H1 (cell line): ENCODE measurements at regions not wholly inside any gene's neighbourhood (a gene's known extent, or its start where the extent isn't known, plus 50 kb on each side); places are given as distances from the start of the nearest gene placed in this dataset.

Experiments used
- CTCF ChIA-PET: fragments of 300-600 bp; sonication (Branson Sonifier 250); formaldehyde crosslinking; loops from one replicate; lab custom pipeline; 2021; ENCODE audit not compliant: partially characterized antibody; lab: Charles Lee
- POLR2A ChIA-PET: fragments of 300-600 bp; sonication (Branson Sonifier 250); formaldehyde crosslinking; loops from one replicate; lab custom pipeline; 2021; ENCODE audit warnings: inconsistent platforms; ENCODE audit not compliant: partially characterized antibody; lab: Charles Lee
- DNase-seq, 2 experiments: peaks; one replicate each; pipeline versions ENCODE4 v3.0.0 to v3.0.0-alpha.2; 2010 to 2022; ENCODE audit warnings: low spot score in 2 of 2, low read depth in 1 of 2, mixed read lengths in 1 of 2
- FAIRE-seq: peaks from 2 replicates; lab custom pipeline; 2011; peaks lifted over from hg19 to GRCh38; lab: Jason Lieb, UNC
- H2AFZ ChIP-seq: 2 replicates; pipeline ENCODE4 v1.8.1; 2012; ENCODE audit warnings: low read length, inconsistent platforms
- H2AK5ac ChIP-seq: 2 replicates; pipeline ENCODE4 v1.6.1; 2013; ENCODE audit warnings: low read depth, low read length
- H2BK120ac ChIP-seq: replicated peaks from 2 replicates; pipeline ENCODE3; 2013; ENCODE audit warnings: low read depth, low read length, inconsistent platforms
- H2BK12ac ChIP-seq: 2 replicates; pipeline ENCODE4 v1.6.1; 2013; ENCODE audit warnings: low read depth, low read length
- H2BK15ac ChIP-seq: 2 replicates; pipeline ENCODE4 v1.6.1; 2013; ENCODE audit warnings: low read length
- H2BK20ac ChIP-seq: 2 replicates; pipeline ENCODE4 v1.6.1; 2013; ENCODE audit warnings: low read length
- H2BK5ac ChIP-seq: 2 replicates; pipeline ENCODE4 v1.6.1; 2013; ENCODE audit warnings: low read depth, low read length
- H3K14ac ChIP-seq: 2 replicates; pipeline ENCODE4 v1.6.1; 2013; ENCODE audit warnings: inconsistent platforms; ENCODE audit not compliant: insufficient read length
- H3K18ac ChIP-seq: 2 replicates; pipeline ENCODE4 v1.6.1; 2013; ENCODE audit warnings: low read length; ENCODE audit errors: extremely low read depth
- H3K23ac ChIP-seq: 2 replicates; pipeline ENCODE4 v1.6.1; 2013; ENCODE audit warnings: inconsistent platforms; ENCODE audit not compliant: insufficient read length
- H3K23me2 ChIP-seq: 2 replicates; pipeline ENCODE4 v1.6.1; 2013; ENCODE audit warnings: low read depth, low read length
- H3K27ac ChIP-seq: 2 replicates; pipeline ENCODE4 v1.6.1; 2011; ENCODE audit warnings: low read depth, low read length, inconsistent platforms
- H3K27me3 ChIP-seq, 4 experiments: replicated peaks in 1 of 4; 1 replicate in 1 of 4; 2 replicates in 3 of 4; pipeline versions ENCODE4 v1.6.1 to v1.8.1; 2011 to 2013; ENCODE audit warnings: low read length in 3 of 4, mild to moderate bottlenecking in 3 of 4, inconsistent platforms in 2 of 4, mixed read lengths in 2 of 4, moderate library complexity in 1 of 4; ENCODE audit not compliant: control insufficient read depth in 3 of 4, insufficient read depth in 3 of 4; ENCODE audit errors: extremely low read depth in 1 of 4
- H3K36me3 ChIP-seq, 4 experiments: 2 replicates each; pipeline versions ENCODE4 v1.6.1 to v1.8.1; 2011 to 2013; ENCODE audit warnings: mild to moderate bottlenecking in 4 of 4, low read length in 3 of 4, moderate library complexity in 2 of 4, control low read depth in 1 of 4, inconsistent platforms in 1 of 4; ENCODE audit not compliant: insufficient read depth in 4 of 4, control insufficient read depth in 2 of 4
- H3K4ac ChIP-seq: replicated peaks from 2 replicates; pipeline ENCODE3; 2013; ENCODE audit warnings: low read length, low read depth, mixed read lengths, inconsistent platforms; ENCODE audit not compliant: insufficient read length
- H3K4me1 ChIP-seq, 4 experiments: replicated peaks in 1 of 4; 1 replicate in 1 of 4; 2 replicates in 3 of 4; pipeline versions ENCODE4 v1.6.1 to v1.8.1; 2011 to 2013; ENCODE audit warnings: low read length in 3 of 4, inconsistent platforms in 2 of 4, mixed read lengths in 1 of 4; ENCODE audit not compliant: insufficient read depth in 4 of 4, control insufficient read depth in 3 of 4
- H3K4me2 ChIP-seq, 2 experiments: 2 replicates each; pipeline versions ENCODE4 v1.6.1 to v1.8.1; 2011 to 2013; ENCODE audit warnings: low read depth in 2 of 2, low read length in 2 of 2, control low read depth in 1 of 2, inconsistent platforms in 1 of 2, mild to moderate bottlenecking in 1 of 2; ENCODE audit not compliant: insufficient read depth in 1 of 2
- H3K4me3 ChIP-seq, 4 experiments: fragments of 200-600, 300-600 bp in 1 of 4; sonication (generic), shearing (Covaris generic), sonication (Bioruptor Twin) in 1 of 4; 2 replicates each; pipeline versions ENCODE4 v1.5.1 to v1.8.1; 2011 to 2016; ENCODE audit warnings: low read length in 4 of 4, low read depth in 3 of 4, control low read depth in 2 of 4, inconsistent platforms in 2 of 4, mild to moderate bottlenecking in 2 of 4, mixed read lengths in 1 of 4, moderate library complexity in 1 of 4; ENCODE audit not compliant: insufficient read depth in 2 of 4; ENCODE audit errors: extremely low read depth in 1 of 4
- H3K56ac ChIP-seq: replicated peaks from 2 replicates; pipeline ENCODE3; 2013; ENCODE audit warnings: low read depth, mild to moderate bottlenecking, mixed read lengths, low read length, inconsistent platforms; ENCODE audit not compliant: insufficient read length
- H3K79me1 ChIP-seq: 2 replicates; pipeline ENCODE4 v1.6.1; 2013; ENCODE audit warnings: low read depth, low read length, control low read depth
- H3K79me2 ChIP-seq, 2 experiments: 2 replicates each; pipeline versions ENCODE4 v1.6.1 to v1.8.1; 2012 to 2013; ENCODE audit warnings: low read length in 2 of 2, mild to moderate bottlenecking in 2 of 2, inconsistent platforms in 1 of 2; ENCODE audit not compliant: insufficient read depth in 2 of 2, control insufficient read depth in 1 of 2
- H3K9ac ChIP-seq, 4 experiments: replicated peaks in 1 of 4; 1 replicate in 1 of 4; 2 replicates in 3 of 4; pipeline versions ENCODE4 v1.6.1 to v1.8.1; 2011 to 2013; ENCODE audit warnings: low read depth in 3 of 4, low read length in 3 of 4, control low read depth in 2 of 4, mild to moderate bottlenecking in 2 of 4, moderate library complexity in 2 of 4, inconsistent platforms in 1 of 4; ENCODE audit errors: extremely low read depth in 1 of 4
- H3K9me3 ChIP-seq, 2 experiments: 2 replicates each; pipeline versions ENCODE4 v1.6.1 to v1.8.1; 2012 to 2013; ENCODE audit warnings: mild to moderate bottlenecking in 2 of 2, moderate library complexity in 2 of 2, control low read depth in 1 of 2, inconsistent platforms in 1 of 2, low read depth in 1 of 2, low read length in 1 of 2, mixed read lengths in 1 of 2; ENCODE audit not compliant: insufficient read depth in 2 of 2
- H4K20me1 ChIP-seq, 2 experiments: replicated peaks in 1 of 2; 2 replicates each; pipeline versions ENCODE3 to v1.8.1; 2011 to 2013; ENCODE audit warnings: inconsistent platforms in 2 of 2, low read length in 2 of 2, mild to moderate bottlenecking in 1 of 2; ENCODE audit not compliant: insufficient read depth in 2 of 2, control insufficient read depth in 1 of 2
- H4K5ac ChIP-seq: 2 replicates; pipeline ENCODE4 v1.6.1; 2013; ENCODE audit warnings: low read length, low read depth, mixed read lengths, inconsistent platforms; ENCODE audit not compliant: insufficient read length
- H4K8ac ChIP-seq: 2 replicates; pipeline ENCODE4 v1.8.0; 2013; ENCODE audit warnings: mild to moderate bottlenecking, moderate library complexity, low read length, inconsistent platforms; ENCODE audit not compliant: insufficient read depth; ENCODE audit errors: extremely low read depth
- H4K91ac ChIP-seq: replicated peaks from 2 replicates; pipeline ENCODE3; 2013; ENCODE audit warnings: low read length, mixed read lengths, inconsistent platforms; ENCODE audit not compliant: insufficient read length
- CREB1 ChIP-seq: IDR thresholded peaks from 2 replicates; pipeline ENCODE4 v1.6.1; 2012; ENCODE audit warnings: inconsistent platforms
- EZH2 ChIP-seq: fragments of 200-600 bp; sonication (generic); IDR thresholded peaks from 2 replicates; pipeline ENCODE4 v1.7.1; 2012; ENCODE audit warnings: low read depth, mild to moderate bottlenecking, moderate library complexity, low read length, inconsistent platforms; ENCODE audit not compliant: severe bottlenecking
- JUN ChIP-seq: IDR thresholded peaks from 2 replicates; pipeline ENCODE4 v1.6.1; 2011; ENCODE audit warnings: low read depth, mild to moderate bottlenecking, improper control_type of control experiment, low read length
- JUND ChIP-seq: IDR thresholded peaks from 2 replicates; pipeline ENCODE4 v1.6.1; 2011; ENCODE audit warnings: mild to moderate bottlenecking, improper control_type of control experiment, low read length
- KDM1A ChIP-seq: fragments of 200-600, 300-600 bp; sonication (generic); IDR thresholded peaks from 2 replicates; pipeline ENCODE4 v1.7.1; 2016; ENCODE audit warnings: mild to moderate bottlenecking, low read length, borderline replicate concordance
- NANOG ChIP-seq: IDR thresholded peaks from 2 replicates; pipeline ENCODE4 v1.6.1; 2011; ENCODE audit warnings: low read length, low read depth, mild to moderate bottlenecking, inconsistent platforms; ENCODE audit not compliant: insufficient read depth, poor library complexity, severe bottlenecking
- RAD21 ChIP-seq, 2 experiments: IDR thresholded peaks in 1 of 2; conservative IDR thresholded peaks in 1 of 2; 2 replicates each; pipeline ENCODE4 v1.6.1; 2011; ENCODE audit warnings: low read depth in 2 of 2, low read length in 2 of 2, improper control_type of control experiment in 1 of 2, inconsistent platforms in 1 of 2, mild to moderate bottlenecking in 1 of 2, moderate library complexity in 1 of 2
- RBBP5 ChIP-seq: IDR thresholded peaks from 2 replicates; pipeline ENCODE4 v1.7.1; 2012; ENCODE audit warnings: low read depth, mild to moderate bottlenecking, inconsistent platforms, low read length, moderate library complexity, borderline replicate concordance
- RNF2 ChIP-seq: fragments of 200-900, 300-1000 bp; sonication (generic); IDR thresholded peaks from 2 replicates; pipeline ENCODE4 v1.7.1; 2016; ENCODE audit warnings: borderline replicate concordance, low read depth, mild to moderate bottlenecking, antibody characterized with exemption, low read length; ENCODE audit not compliant: poor library complexity, severe bottlenecking; ENCODE audit errors: missing control alignments
- SRF ChIP-seq: IDR thresholded peaks from 2 replicates; pipeline ENCODE4 v1.6.1; 2011; ENCODE audit warnings: mild to moderate bottlenecking, low read depth, low read length, moderate library complexity
- WGBS, 2 experiments: shearing (Covaris generic) in 1 of 2; methylation state at CpG; one replicate each; pipeline versions ENCODE4 v1.1.6 to v1.1.7; 2013 to 2015; ENCODE audit warnings: low lambda C conversion rate in 2 of 2, mixed read lengths in 2 of 2, inconsistent platforms in 1 of 2, low coverage in 1 of 2, missing lambda C conversion rate in 1 of 2; ENCODE audit not compliant: insufficient replicate concordance in 2 of 2, insufficient coverage in 1 of 2, insufficient read length in 1 of 2; ENCODE audit errors: extremely low coverage in 1 of 2, missing lambda C conversion rate in 1 of 2; 5-methylcytosine and 5-hydroxymethylcytosine counted together
- TF ChIP-seq, protein P1 (sequence below): IDR thresholded peaks from 2 replicates; pipeline ENCODE4 v1.6.1; 2012; ENCODE audit warnings: low read length, inconsistent platforms
- TF ChIP-seq, protein P2 (sequence below): IDR thresholded peaks from 2 replicates; pipeline ENCODE4 v1.6.1; 2012; ENCODE audit warnings: inconsistent platforms

GRCh38 chr5:44233691-44234090, 155.5 kb downstream of the FGF10 start:
- H3K23me2 ChIP-seq, result no peaks in the 10 kb centered on the region
- DNase-seq, result no peak
- no peak overlapping the region for H2BK5ac ChIP-seq
- no peaks in the 10 kb centered on the region for H3K79me2 ChIP-seq
- 92% methylated on average over 2 of the region's 2 CpGs; no CpG with 5 or more reads in 1 of the 2 experiments for WGBS, 2 experiments
- no peak overlapping the region for H3K14ac ChIP-seq
- H2BK15ac ChIP-seq, result no peak overlapping the region
- H4K20me1 ChIP-seq, result no peaks in the 10 kb centered on the region
- no peak overlapping the region for H4K8ac ChIP-seq
- no peak overlapping the region for H4K91ac ChIP-seq
- H3K79me1 ChIP-seq, result no peaks in the 10 kb centered on the region
- no peak overlapping the region for H2AK5ac ChIP-seq
- H3K4me1 ChIP-seq, result no peaks in the 10 kb centered on the region
- no peak overlapping the region for H2BK120ac ChIP-seq
- CTCF ChIA-PET, result interaction anchor here (0.8 kb wide), 1 partner anchor 71 kb away, joined by 4 read pairs; no protein-coding TSS in a partner anchor
- H2BK12ac ChIP-seq, result no peak overlapping the region
- H3K56ac ChIP-seq, result no peak overlapping the region
- H3K27ac ChIP-seq, result no peak overlapping the region
- H3K4me3 ChIP-seq, result no peak overlapping the region
- no peak overlapping the region for H2BK20ac ChIP-seq
- H3K4me2 ChIP-seq, result no peak overlapping the region
- no peak overlapping the region for H4K5ac ChIP-seq
- no peaks in the 10 kb centered on the region for H3K36me3 ChIP-seq
- no peak overlapping the region for H3K9ac ChIP-seq
- H3K18ac ChIP-seq, result no peak overlapping the region
- no peak overlapping the region for H3K23ac ChIP-seq
- POLR2A ChIA-PET, result no interaction called here
- no peak overlapping the region for H3K4ac ChIP-seq
- H2AFZ ChIP-seq, result no peak overlapping the region
- H3K27me3 ChIP-seq, result no peaks in the 10 kb centered on the region
- H3K9me3 ChIP-seq, result no peaks in the 10 kb centered on the region
- no peak for FAIRE-seq
- no peak for TF ChIP-seq RAD21 (IDR thresholded peaks at IDR 0.05 in 1 of 2, conservative IDR thresholded peaks at IDR 0.05 in 1 of 2; ENCODE audit: low read depth in 2 of 2, low read length in 2 of 2)
- no peak for TF ChIP-seq CREB1
- TF ChIP-seq, protein P1, sequence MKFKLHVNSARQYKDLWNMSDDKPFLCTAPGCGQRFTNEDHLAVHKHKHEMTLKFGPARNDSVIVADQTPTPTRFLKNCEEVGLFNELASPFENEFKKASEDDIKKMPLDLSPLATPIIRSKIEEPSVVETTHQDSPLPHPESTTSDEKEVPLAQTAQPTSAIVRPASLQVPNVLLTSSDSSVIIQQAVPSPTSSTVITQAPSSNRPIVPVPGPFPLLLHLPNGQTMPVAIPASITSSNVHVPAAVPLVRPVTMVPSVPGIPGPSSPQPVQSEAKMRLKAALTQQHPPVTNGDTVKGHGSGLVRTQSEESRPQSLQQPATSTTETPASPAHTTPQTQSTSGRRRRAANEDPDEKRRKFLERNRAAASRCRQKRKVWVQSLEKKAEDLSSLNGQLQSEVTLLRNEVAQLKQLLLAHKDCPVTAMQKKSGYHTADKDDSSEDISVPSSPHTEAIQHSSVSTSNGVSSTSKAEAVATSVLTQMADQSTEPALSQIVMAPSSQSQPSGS, result no peak
- TF ChIP-seq SRF, result no peak
- TF ChIP-seq JUND, result no peak
- TF ChIP-seq NANOG, result no peak
- TF ChIP-seq EZH2, result no peak
- no peak for TF ChIP-seq RBBP5
- TF ChIP-seq, protein P2, sequence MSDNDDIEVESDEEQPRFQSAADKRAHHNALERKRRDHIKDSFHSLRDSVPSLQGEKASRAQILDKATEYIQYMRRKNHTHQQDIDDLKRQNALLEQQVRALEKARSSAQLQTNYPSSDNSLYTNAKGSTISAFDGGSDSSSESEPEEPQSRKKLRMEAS, result no peak
- no peak for TF ChIP-seq JUN
- TF ChIP-seq KDM1A, result no peak
- no peak for TF ChIP-seq RNF2
